Ishikawa (cell line): ENCODE measurements at regions not wholly inside any gene's neighbourhood (a gene's known extent, or its start where the extent isn't known, plus 50 kb on each side); places are given as distances from the start of the nearest gene placed in this dataset.

Source experiments
- EGR1 ChIP-seq: IDR thresholded peaks from 2 replicates; pipeline ENCODE4 v1.6.1; 2012
- EP300 ChIP-seq: IDR thresholded peaks from 2 replicates; pipeline ENCODE4 v1.6.1; 2012; ENCODE audit warnings: borderline replicate concordance
- FOXM1 ChIP-seq: IDR thresholded peaks from 2 replicates; pipeline ENCODE4 v1.6.1; 2012; ENCODE audit warnings: low read depth, borderline replicate concordance
- NFIC ChIP-seq: IDR thresholded peaks from 2 replicates; pipeline ENCODE4 v1.6.1; 2012
- RAD21 ChIP-seq: IDR thresholded peaks from 2 replicates; pipeline ENCODE4 v1.6.1; 2012; ENCODE audit warnings: low read depth
- TAF1 ChIP-seq: IDR thresholded peaks from 2 replicates; pipeline ENCODE4 v1.6.1; 2012; ENCODE audit warnings: low read depth, mild to moderate bottlenecking
- TEAD4 ChIP-seq: IDR thresholded peaks from 2 replicates; pipeline ENCODE4 v1.6.1; 2012
- YY1 ChIP-seq: IDR thresholded peaks from 2 replicates; pipeline ENCODE4 v1.6.1; 2012; ENCODE audit warnings: low read depth
- TF ChIP-seq, protein P1 (sequence below): IDR thresholded peaks from 2 replicates; pipeline ENCODE4 v1.6.1; 2012; ENCODE audit warnings: low read depth, mild to moderate bottlenecking
- TF ChIP-seq, protein P2 (sequence below): IDR thresholded peaks from 2 replicates; pipeline ENCODE4 v1.6.1; 2012
- TF ChIP-seq, protein P3 (sequence below): IDR thresholded peaks from 2 replicates; pipeline ENCODE4 v1.6.1; 2012

DNA sequence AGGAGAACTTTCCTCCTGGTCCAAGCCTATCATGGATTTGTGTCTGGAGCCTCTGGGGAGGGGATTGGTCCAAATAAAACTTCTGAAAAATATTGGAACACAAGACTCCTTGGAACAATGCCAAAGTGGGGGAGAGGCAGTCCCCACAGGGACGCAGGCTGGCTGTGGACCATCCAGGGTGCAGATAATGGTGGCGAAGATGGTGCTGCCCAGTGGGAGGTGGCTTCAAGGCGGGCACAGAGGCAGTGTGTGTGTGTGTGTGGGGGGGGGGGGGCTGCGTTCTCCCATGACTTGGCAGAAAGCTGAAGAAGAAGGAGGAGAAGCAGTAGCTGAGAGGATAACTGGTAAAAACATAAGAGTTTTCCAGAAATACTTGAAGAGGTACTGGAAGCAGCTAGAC lies 186.4 kb downstream of the MELK start:
- TF ChIP-seq EP300 (no peak), FOXM1 (no peak), TAF1 (no peak), EGR1 (no peak), YY1 (no peak), NFIC (no peak), RAD21 (no peak), TEAD4 (no peak)
- TF ChIP-seq, protein P1, sequence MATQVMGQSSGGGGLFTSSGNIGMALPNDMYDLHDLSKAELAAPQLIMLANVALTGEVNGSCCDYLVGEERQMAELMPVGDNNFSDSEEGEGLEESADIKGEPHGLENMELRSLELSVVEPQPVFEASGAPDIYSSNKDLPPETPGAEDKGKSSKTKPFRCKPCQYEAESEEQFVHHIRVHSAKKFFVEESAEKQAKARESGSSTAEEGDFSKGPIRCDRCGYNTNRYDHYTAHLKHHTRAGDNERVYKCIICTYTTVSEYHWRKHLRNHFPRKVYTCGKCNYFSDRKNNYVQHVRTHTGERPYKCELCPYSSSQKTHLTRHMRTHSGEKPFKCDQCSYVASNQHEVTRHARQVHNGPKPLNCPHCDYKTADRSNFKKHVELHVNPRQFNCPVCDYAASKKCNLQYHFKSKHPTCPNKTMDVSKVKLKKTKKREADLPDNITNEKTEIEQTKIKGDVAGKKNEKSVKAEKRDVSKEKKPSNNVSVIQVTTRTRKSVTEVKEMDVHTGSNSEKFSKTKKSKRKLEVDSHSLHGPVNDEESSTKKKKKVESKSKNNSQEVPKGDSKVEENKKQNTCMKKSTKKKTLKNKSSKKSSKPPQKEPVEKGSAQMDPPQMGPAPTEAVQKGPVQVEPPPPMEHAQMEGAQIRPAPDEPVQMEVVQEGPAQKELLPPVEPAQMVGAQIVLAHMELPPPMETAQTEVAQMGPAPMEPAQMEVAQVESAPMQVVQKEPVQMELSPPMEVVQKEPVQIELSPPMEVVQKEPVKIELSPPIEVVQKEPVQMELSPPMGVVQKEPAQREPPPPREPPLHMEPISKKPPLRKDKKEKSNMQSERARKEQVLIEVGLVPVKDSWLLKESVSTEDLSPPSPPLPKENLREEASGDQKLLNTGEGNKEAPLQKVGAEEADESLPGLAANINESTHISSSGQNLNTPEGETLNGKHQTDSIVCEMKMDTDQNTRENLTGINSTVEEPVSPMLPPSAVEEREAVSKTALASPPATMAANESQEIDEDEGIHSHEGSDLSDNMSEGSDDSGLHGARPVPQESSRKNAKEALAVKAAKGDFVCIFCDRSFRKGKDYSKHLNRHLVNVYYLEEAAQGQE: no peak
- TF ChIP-seq, protein P2, sequence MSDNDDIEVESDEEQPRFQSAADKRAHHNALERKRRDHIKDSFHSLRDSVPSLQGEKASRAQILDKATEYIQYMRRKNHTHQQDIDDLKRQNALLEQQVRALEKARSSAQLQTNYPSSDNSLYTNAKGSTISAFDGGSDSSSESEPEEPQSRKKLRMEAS: no peak
- TF ChIP-seq, protein P3, sequence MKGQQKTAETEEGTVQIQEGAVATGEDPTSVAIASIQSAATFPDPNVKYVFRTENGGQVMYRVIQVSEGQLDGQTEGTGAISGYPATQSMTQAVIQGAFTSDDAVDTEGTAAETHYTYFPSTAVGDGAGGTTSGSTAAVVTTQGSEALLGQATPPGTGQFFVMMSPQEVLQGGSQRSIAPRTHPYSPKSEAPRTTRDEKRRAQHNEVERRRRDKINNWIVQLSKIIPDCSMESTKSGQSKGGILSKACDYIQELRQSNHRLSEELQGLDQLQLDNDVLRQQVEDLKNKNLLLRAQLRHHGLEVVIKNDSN: no peak
